Stomach smooth muscle (tissue), 2 donors: ENCODE measurements at regions not wholly inside any gene's neighbourhood (a gene's known extent, or its start where the extent isn't known, plus 50 kb on each side); places are given as distances from the start of the nearest gene placed in this dataset.
"Not testable (repeated sequence)": the region's sequence is repeated elsewhere in the genome, so short reads cannot be mapped to it uniquely, and the experiment has no call there.

ENCODE experiments used
- H3K27ac ChIP-seq: one replicate; pipeline ENCODE4 v1.7.0; 2013; ENCODE audit warnings: mild to moderate bottlenecking, low read length, inconsistent platforms
- H3K27me3 ChIP-seq, 2 donors: one replicate each; pipeline ENCODE4 v1.7.0; 2013; ENCODE audit warnings: low read length in 2 of 2; ENCODE audit not compliant: insufficient read depth in 2 of 2, control insufficient read depth in 1 of 2
- H3K36me3 ChIP-seq, 2 donors: one replicate each; pipeline ENCODE4 v1.7.0; 2013; ENCODE audit warnings: low read length in 2 of 2; ENCODE audit not compliant: control insufficient read depth in 2 of 2, insufficient read depth in 2 of 2
- H3K4me1 ChIP-seq: one replicate; pipeline ENCODE4 v1.7.0; 2013; ENCODE audit warnings: low read length; ENCODE audit not compliant: control insufficient read depth, insufficient read depth
- H3K4me3 ChIP-seq, 2 donors: one replicate each; pipeline ENCODE4 v1.7.0; 2013; ENCODE audit warnings: low read length in 2 of 2
- H3K9ac ChIP-seq, 2 donors: one replicate each; pipeline ENCODE4 v1.7.0; 2013; ENCODE audit warnings: low read length in 2 of 2, mild to moderate bottlenecking in 1 of 2
- H3K9me3 ChIP-seq, 2 donors: one replicate each; pipeline ENCODE4 v1.7.0; 2013; ENCODE audit warnings: low read length in 2 of 2; ENCODE audit not compliant: control insufficient read depth in 2 of 2
- donor health status: healthy.
- donor health status: Pancreatic carcinoma.

- no peak overlapping the region for H3K4me3 ChIP-seq
These were observed 707.9 kb upstream of the PITX2 start for GRCh38 chr4:111330786-111331185.

GRCh38 chr4:111334361-111334760 lies 711.5 kb upstream of the PITX2 start:
- Histone ChIP-seq H3K36me3 (no peaks in the 10 kb centered on the region), H3K4me1 (no peaks in the 10 kb centered on the region), H3K4me3 (no peak overlapping the region)

More at GRCh38 chr4:111330786-111331185, 707.9 kb upstream of the PITX2 start:
- Histone ChIP-seq H3K9ac (no peak overlapping the region), H3K27ac (no peak overlapping the region), H3K4me1 (no peaks in the 10 kb centered on the region), H3K36me3 (no peaks in the 10 kb centered on the region), H3K9me3 (no peaks in the 10 kb centered on the region), H3K27me3 (no peaks in the 10 kb centered on the region)

DNA sequence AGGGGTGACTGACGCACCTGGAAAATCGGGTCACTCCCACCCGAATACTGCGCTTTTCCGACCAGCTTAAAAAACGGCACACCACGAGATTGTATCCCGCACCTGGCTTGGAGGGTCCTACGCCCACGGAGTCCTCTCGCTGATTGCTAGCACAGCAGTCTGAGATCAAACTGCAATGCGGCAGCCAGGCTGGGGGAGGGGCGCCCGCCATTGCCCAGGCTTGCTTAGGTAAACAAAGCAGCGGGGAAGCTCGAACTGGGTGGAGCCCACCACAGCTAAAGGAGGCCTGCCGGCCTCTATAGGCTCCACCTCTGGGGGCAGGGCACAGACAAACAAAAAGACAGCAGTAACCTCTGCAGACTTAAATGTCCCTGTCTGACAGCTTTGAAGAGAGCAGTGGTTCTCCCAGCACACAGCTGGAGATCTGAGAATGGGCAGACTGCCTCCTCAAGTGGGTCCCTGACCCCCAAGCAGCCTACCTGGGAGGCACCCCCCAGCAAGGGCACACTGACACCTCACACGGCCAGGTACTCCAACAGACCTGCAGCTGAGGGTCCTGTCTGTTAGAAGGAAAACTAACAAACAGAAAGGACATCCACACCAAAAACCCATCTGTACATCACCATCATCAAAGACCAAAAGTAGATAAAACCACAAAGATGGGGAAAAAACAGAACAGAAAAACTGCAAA lies 714.5 kb upstream of the PITX2 start:
- H3K36me3 ChIP-seq, H3K4me3 ChIP-seq, H3K9me3 ChIP-seq, H3K4me1 ChIP-seq, H3K27ac ChIP-seq, H3K9ac ChIP-seq, H3K27me3 ChIP-seq: not testable (repeated sequence)

More at GRCh38 chr4:111334361-111334760, 711.5 kb upstream of the PITX2 start:
- Histone ChIP-seq H3K9ac (no peak overlapping the region), H3K27me3 (no peaks in the 10 kb centered on the region), H3K27ac (no peak overlapping the region), H3K9me3 (no peaks in the 10 kb centered on the region)

GRCh38 chr4:111359602-111360001 lies 736.7 kb upstream of the PITX2 start:
- Histone ChIP-seq H3K27me3 (no peaks in the 10 kb centered on the region), H3K27ac (no peak overlapping the region), H3K9ac (no peak overlapping the region), H3K9me3 (no peaks in the 10 kb centered on the region), H3K4me3 (no peak overlapping the region), H3K4me1 (no peaks in the 10 kb centered on the region), H3K36me3 (no peaks in the 10 kb centered on the region)

GRCh38 chr4:111360906-111361305 lies 738.0 kb upstream of the PITX2 start:
- Histone ChIP-seq H3K36me3 (no peaks in the 10 kb centered on the region), H3K9me3 (peaks cover 0 to 3% of the 10 kb centered on the region in 2 donors), H3K4me1 (no peaks in the 10 kb centered on the region), H3K27ac (no peak overlapping the region), H3K4me3 (no peak overlapping the region), H3K27me3 (no peaks in the 10 kb centered on the region), H3K9ac (no peak overlapping the region)

- Histone ChIP-seq H3K9ac (no peak overlapping the region), H3K4me1 (no peaks in the 10 kb centered on the region), H3K9me3 (peaks cover 0 to 3% of the 10 kb centered on the region in 2 donors), H3K4me3 (no peak overlapping the region), H3K27ac (no peak overlapping the region), H3K36me3 (no peaks in the 10 kb centered on the region), H3K27me3 (no peaks in the 10 kb centered on the region)
These were observed 740.1 kb upstream of the PITX2 start for GRCh38 chr4:111362941-111363361.

DNA sequence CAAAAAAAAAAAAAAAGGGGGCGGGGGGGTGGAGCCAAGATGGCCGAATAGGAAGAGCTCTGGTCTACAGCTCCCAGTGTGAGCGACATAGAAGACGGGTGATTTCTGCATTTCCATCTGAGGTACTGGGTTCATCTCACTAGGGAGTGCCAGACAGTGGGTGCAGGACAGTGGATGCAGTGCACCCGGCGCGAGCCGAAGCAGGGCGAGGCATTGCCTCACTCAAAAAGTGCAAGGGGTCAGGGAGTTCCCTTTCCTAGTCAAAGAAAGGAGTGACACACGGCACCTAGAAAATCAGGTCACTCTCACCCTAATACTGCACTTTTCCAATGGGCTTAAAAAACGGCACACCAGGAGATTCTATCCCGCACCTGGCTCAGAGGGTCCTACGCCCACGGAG lies 755.0 kb upstream of the PITX2 start:
- not testable (repeated sequence) for H3K36me3 ChIP-seq, H3K4me1 ChIP-seq

DNA sequence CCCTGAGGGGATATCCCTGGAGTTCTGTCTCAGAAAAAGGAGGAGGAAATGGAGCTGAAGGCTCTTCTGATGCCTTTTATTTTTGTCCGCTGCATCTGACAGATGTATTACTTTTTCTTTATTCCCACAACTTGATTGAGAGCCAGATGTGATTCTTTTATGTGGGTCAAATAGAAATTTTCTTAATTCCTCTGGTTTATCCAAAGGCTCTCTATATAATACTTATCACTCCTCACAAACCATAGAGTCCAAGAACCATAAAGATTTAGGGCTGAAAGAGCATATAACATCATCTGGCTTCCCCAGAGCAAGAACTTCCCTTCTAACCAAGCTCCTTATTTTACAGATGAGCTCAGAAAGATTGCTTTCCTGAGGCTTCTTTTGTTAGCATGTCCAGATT lies 756.7 kb upstream of the FAM241A start:
- Histone ChIP-seq H3K27ac (no peak overlapping the region), H3K4me3 (no peak overlapping the region), H3K36me3 (no peaks in the 10 kb centered on the region), H3K9ac (no peak overlapping the region), H3K4me1 (no peaks in the 10 kb centered on the region), H3K9me3 (no peaks in the 10 kb centered on the region), H3K27me3 (no peaks in the 10 kb centered on the region)

More for the DNA sequence above, 755.0 kb upstream of the PITX2 start:
- H3K4me3 ChIP-seq, H3K9me3 ChIP-seq, H3K9ac ChIP-seq, H3K27me3 ChIP-seq, H3K27ac ChIP-seq: not testable (repeated sequence)

GRCh38 chr4:111391829-111392228 lies 753.4 kb upstream of the FAM241A start:
- no peak overlapping the region for H3K9ac ChIP-seq
- H3K4me1 ChIP-seq, result no peaks in the 10 kb centered on the region
- no peaks in the 10 kb centered on the region for H3K27me3 ChIP-seq
- H3K4me3 ChIP-seq, result no peak overlapping the region
- H3K27ac ChIP-seq, result no peak overlapping the region
- no peaks in the 10 kb centered on the region for H3K9me3 ChIP-seq
- no peaks in the 10 kb centered on the region for H3K36me3 ChIP-seq

DNA sequence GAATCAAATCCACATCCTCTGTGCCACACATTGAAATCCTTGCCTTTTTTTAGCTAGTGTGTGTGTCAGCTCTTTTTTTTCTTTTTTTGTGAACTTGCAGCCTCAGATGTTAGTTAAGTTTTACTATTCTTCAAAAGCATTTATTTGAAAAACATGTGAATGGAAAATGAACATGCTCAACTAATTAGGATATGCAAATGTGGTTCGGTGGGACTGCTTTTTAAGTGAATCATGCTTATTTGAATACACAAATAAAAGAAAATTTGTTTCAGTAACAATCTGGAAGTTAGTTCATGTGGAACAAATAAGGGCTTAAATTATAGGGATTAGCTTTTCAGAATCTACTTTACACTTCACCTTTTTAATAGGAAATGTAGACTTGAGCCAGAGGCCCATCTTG lies 751.5 kb upstream of the FAM241A start:
- Histone ChIP-seq H3K4me3 (no peak overlapping the region), H3K27me3 (no peaks in the 10 kb centered on the region), H3K4me1 (no peaks in the 10 kb centered on the region), H3K36me3 (no peaks in the 10 kb centered on the region), H3K9me3 (no peaks in the 10 kb centered on the region), H3K9ac (no peak overlapping the region), H3K27ac (no peak overlapping the region)

- H3K4me1 ChIP-seq, result peaks cover 7% of the 10 kb centered on the region
- H3K36me3 ChIP-seq, result no peaks in the 10 kb centered on the region
- no peak overlapping the region for H3K4me3 ChIP-seq
- no peaks in the 10 kb centered on the region for H3K27me3 ChIP-seq
- H3K27ac ChIP-seq, result no peak overlapping the region
- H3K9me3 ChIP-seq, result no peaks in the 10 kb centered on the region
- H3K9ac ChIP-seq, result no peak overlapping the region
These were observed 746.3 kb upstream of the FAM241A start for GRCh38 chr4:111398906-111399330.
